HepG2 (cell line): ENCODE measurements at regions not wholly inside any gene's neighbourhood (a gene's known extent, or its start where the extent isn't known, plus 50 kb on each side); places are given as distances from the start of the nearest gene placed in this dataset.

Experiments used
- ATAC-seq: fragments of 200-7000 bp; cut with Tn5 transposase; 3 replicates; pipeline ENCODE4 v1.9.1; 2020; ENCODE audit warnings: mild to moderate bottlenecking, moderate library complexity
- BruUV-seq: library from RNA; stranded (reverse); fragments of 400-500 nt; replicated peaks from 2 replicates; lab custom pipeline; 2021; lab: Mats Ljungman, UMichigan
- CTCF ChIA-PET: fragments of 300-600 bp; formaldehyde crosslinking; extraction: SDS; loops from one replicate; lab custom pipeline; 2021; ENCODE audit warnings: low total read pairs, inconsistent platforms, low intra/inter-chr PET ratio; lab: Yijun Ruan, JAX
- POLR2A ChIA-PET: fragments of 350-600 bp; sonication (Branson Sonifier 250); formaldehyde crosslinking; loops from one replicate; lab custom pipeline; 2020; ENCODE audit warnings: antibody characterized with exemption, inconsistent platforms; lab: Yijun Ruan, JAX
- DNase-seq: peaks from one replicate; pipeline ENCODE4 v3.0.0-alpha.2; 2015; ENCODE audit warnings: low spot score
- FAIRE-seq: peaks from 3 replicates; lab custom pipeline; 2011; peaks lifted over from hg19 to GRCh38; lab: Jason Lieb, UNC
- H2AFZ ChIP-seq: one replicate; pipeline ENCODE4 v1.6.1; 2011; ENCODE audit warnings: low read length, inconsistent platforms
- H3K27ac ChIP-seq: fragments of 300-600 bp; 3 replicates; pipeline ENCODE4 v1.8.0; 2011; ENCODE audit warnings: mixed run types, mild to moderate bottlenecking, mixed read lengths, low read length, inconsistent platforms; ENCODE audit not compliant: insufficient read depth; ENCODE audit errors: extremely low read length
- H3K27me3 ChIP-seq, 2 experiments: fragments of 200-600 bp in 1 of 2; 2 replicates in 1 of 2; 3 replicates in 1 of 2; pipeline versions ENCODE4 v1.6.0 to v1.8.0; 2011; ENCODE audit warnings: low read length in 2 of 2, mild to moderate bottlenecking in 2 of 2, moderate library complexity in 2 of 2, inconsistent platforms in 1 of 2; ENCODE audit not compliant: insufficient read depth in 2 of 2, control insufficient read depth in 1 of 2
- H3K36me3 ChIP-seq, 2 experiments: fragments of 200-600 bp in 1 of 2; replicated peaks in 1 of 2; 2 replicates in 1 of 2; 3 replicates in 1 of 2; pipeline versions ENCODE4 v1.5.1 to v1.8.0; 2011; ENCODE audit warnings: low read length in 2 of 2, inconsistent platforms in 1 of 2; ENCODE audit not compliant: insufficient read depth in 2 of 2, control insufficient read depth in 1 of 2
- H3K4me1 ChIP-seq: 2 replicates; pipeline ENCODE4 v1.5.1; 2012; ENCODE audit warnings: low read length, inconsistent platforms; ENCODE audit not compliant: insufficient read depth
- H3K4me2 ChIP-seq: 2 replicates; pipeline ENCODE4 v1.6.0; 2011; ENCODE audit warnings: low read depth, low read length, inconsistent platforms
- H3K4me3 ChIP-seq, 3 experiments: fragments of 200-600 bp in 1 of 3; sonication (generic), shearing (Covaris generic) in 1 of 3; replicated peaks in 1 of 3; 2 replicates each; pipeline ENCODE4 v1.5.1; 2011 to 2016; ENCODE audit warnings: low read length in 3 of 3, inconsistent platforms in 2 of 3, low read depth in 2 of 3, mild to moderate bottlenecking in 2 of 3, control low read depth in 1 of 3, mixed read lengths in 1 of 3; ENCODE audit not compliant: insufficient read depth in 1 of 3
- H3K79me2 ChIP-seq: one replicate; pipeline ENCODE4 v1.6.1; 2011; ENCODE audit warnings: low read length, inconsistent platforms; ENCODE audit not compliant: insufficient read depth
- H3K9ac ChIP-seq: 2 replicates; pipeline ENCODE4 v1.6.0; 2011; ENCODE audit warnings: mild to moderate bottlenecking, low read depth, low read length, inconsistent platforms; ENCODE audit not compliant: insufficient read depth
- H3K9me3 ChIP-seq: 2 replicates; pipeline ENCODE4 v1.5.1; 2012; ENCODE audit warnings: mild to moderate bottlenecking, low read length
- H4K20me1 ChIP-seq: 2 replicates; pipeline ENCODE4 v1.6.0; 2011; ENCODE audit warnings: inconsistent platforms, mild to moderate bottlenecking, low read length, moderate library complexity; ENCODE audit not compliant: insufficient read depth
- ATF5 ChIP-seq: sonication (generic); formaldehyde crosslinking; IDR thresholded peaks from 2 replicates; pipeline ENCODE4 v1.4.0; 2020; ENCODE audit warnings: mild to moderate bottlenecking, low read depth, missing genetic modification reagents
- ATF7 ChIP-seq, 2 experiments: fragments of 450-650 bp in 1 of 2; sonication (generic) in 1 of 2; formaldehyde crosslinking in 1 of 2; IDR thresholded peaks; 2 replicates each; pipeline versions ENCODE4 v1.4.0 to v1.6.1; 2016 to 2020; ENCODE audit warnings: antibody characterized with exemption in 1 of 2, mild to moderate bottlenecking in 1 of 2, missing genetic modification reagents in 1 of 2
- CBFB ChIP-seq: sonication (generic); formaldehyde crosslinking; IDR thresholded peaks from 2 replicates; pipeline ENCODE4 v1.4.0; 2020; ENCODE audit warnings: missing genetic modification reagents
- HNRNPUL1 ChIP-seq: fragments of 200-400 bp; formaldehyde crosslinking; IDR thresholded peaks from 2 replicates; pipeline ENCODE4 v1.6.1; 2017; ENCODE audit warnings: low read depth, mild to moderate bottlenecking, low read length, moderate library complexity
- KDM2A ChIP-seq: sonication (generic); formaldehyde crosslinking; IDR thresholded peaks from 2 replicates; pipeline ENCODE4 v1.4.0; 2020; ENCODE audit warnings: low read depth, missing genetic modification reagents, borderline replicate concordance
- MBD4 ChIP-seq: IDR thresholded peaks from 2 replicates; pipeline ENCODE4 v1.6.1; 2012; ENCODE audit warnings: low read length, inconsistent platforms, borderline replicate concordance
- RFX1 ChIP-seq: fragments of 450-650 bp; IDR thresholded peaks from 2 replicates; pipeline ENCODE4 v1.6.1; 2017
- SIX4 ChIP-seq: sonication (generic); formaldehyde crosslinking; IDR thresholded peaks from 2 replicates; pipeline ENCODE4 v1.4.0; 2020; ENCODE audit warnings: missing genetic modification reagents
- TARDBP ChIP-seq: sonication (generic); formaldehyde crosslinking; IDR thresholded peaks from 2 replicates; pipeline ENCODE4 v1.8.0; 2022; ENCODE audit warnings: mild to moderate bottlenecking, missing genetic modification reagents
- TFDP1 ChIP-seq: IDR thresholded peaks from 2 replicates; pipeline ENCODE4 v1.6.1; 2016; ENCODE audit warnings: missing compliant biosample characterization, missing genetic modification reagents, borderline replicate concordance
- TRAFD1 ChIP-seq: sonication (generic); formaldehyde crosslinking; IDR thresholded peaks from 2 replicates; pipeline ENCODE4 v1.5.1; 2020; ENCODE audit warnings: missing genetic modification reagents, mild to moderate bottlenecking, borderline replicate concordance
- ZNF143 ChIP-seq: sonication (generic); formaldehyde crosslinking; IDR thresholded peaks from 2 replicates; pipeline ENCODE4 v1.4.0; 2020; ENCODE audit warnings: missing genetic modification reagents
- ZNF20 ChIP-seq: sonication (generic); formaldehyde crosslinking; IDR thresholded peaks from 2 replicates; pipeline ENCODE4 v1.4.0; 2020; ENCODE audit warnings: mild to moderate bottlenecking, moderate library complexity, missing genetic modification reagents
- ZNF207 ChIP-seq: fragments of 450-650 bp; IDR thresholded peaks from 2 replicates; pipeline ENCODE4 v1.6.1; 2016; ENCODE audit warnings: antibody characterized with exemption, borderline replicate concordance
- ZNF577 ChIP-seq: sonication (generic); formaldehyde crosslinking; IDR thresholded peaks from 2 replicates; pipeline ENCODE4 v1.4.0; 2020; ENCODE audit warnings: mild to moderate bottlenecking, low read depth, missing genetic modification reagents, borderline replicate concordance
- ZNF609 ChIP-seq: sonication (generic); formaldehyde crosslinking; IDR thresholded peaks from 2 replicates; pipeline ENCODE4 v1.4.0; 2020; ENCODE audit warnings: mild to moderate bottlenecking, missing genetic modification reagents, borderline replicate concordance
- ZSCAN29 ChIP-seq: sonication (generic); formaldehyde crosslinking; conservative IDR thresholded peaks from 2 replicates; pipeline ENCODE4 v1.4.0; 2020; ENCODE audit warnings: mild to moderate bottlenecking, missing genetic modification reagents
- WGBS: methylation state at CpG from one replicate; pipeline ENCODE4 v1.1.6; 2017; ENCODE audit warnings: low lambda C conversion rate; 5-methylcytosine and 5-hydroxymethylcytosine counted together
- in situ Hi-C: cut with HindIII; loops from 2 replicates; pipeline ENCODE4 v1.10.0; 2017; ENCODE audit warnings: low pct_unique_long_range_greater_than_20kb; ENCODE audit not compliant: extremely low pct_ligation_motif_present
- intact Hi-C: fragments of 100-400 bp; cut with micrococcal nuclease; formaldehyde crosslinking; loops from one replicate; pipeline ENCODE4 v1.10.0; 2022; ENCODE audit not compliant: unreplicated experiment

GRCh38 chr6:20271818-20272217 lies 59.5 kb upstream of the MBOAT1 start:
- H2AFZ ChIP-seq: no peak overlapping the region
- no peaks in the 10 kb centered on the region for H3K79me2 ChIP-seq
- no peak overlapping the region for H3K9ac ChIP-seq
- no peaks in the 10 kb centered on the region for H3K36me3 ChIP-seq
- POLR2A ChIA-PET: no interaction called here
- CTCF ChIA-PET: no interaction called here
- no peaks in the 10 kb centered on the region; a peak in 1 of 5 replicates for H3K27me3 ChIP-seq
- no peaks in the 10 kb centered on the region for H3K4me1 ChIP-seq
- in situ Hi-C loops (no loop called here), intact Hi-C loops (no loop called here)
- BruUV-seq: no TSS peak
- H4K20me1 ChIP-seq: no peaks in the 10 kb centered on the region
- 6% methylated on average over 3 of the region's 3 CpGs for WGBS
- no peak overlapping the region for H3K27ac ChIP-seq
- DNase-seq: no peak
- ATAC-seq: no peak
- H3K4me2 ChIP-seq: no peak overlapping the region
- H3K9me3 ChIP-seq: no peaks in the 10 kb centered on the region
- FAIRE-seq: no peak
- no peak overlapping the region for H3K4me3 ChIP-seq
- TF ChIP-seq RFX1 (no peak), ZNF609 (CRISPR knock-in tag) (no peak), HNRNPUL1 (no peak), TRAFD1 (CRISPR knock-in tag) (no peak), ZNF20 (CRISPR knock-in tag) (no peak), TARDBP (CRISPR knock-in tag) (no peak), MBD4 (no peak), SIX4 (CRISPR knock-in tag) (no peak), ZSCAN29 (CRISPR knock-in tag) (no peak), TFDP1 (CRISPR knock-in tag) (no peak), ZNF143 (CRISPR knock-in tag) (no peak), ATF7 (IDR thresholded peaks at IDR 0.05) (no peak), ATF7 (CRISPR knock-in tag; IDR thresholded peaks at IDR 0.05) (no peak), ZNF207 (no peak), KDM2A (CRISPR knock-in tag) (no peak), ZNF577 (CRISPR knock-in tag) (no peak), CBFB (CRISPR knock-in tag) (no peak), ATF5 (CRISPR knock-in tag) (no peak)
